DND-41 (cell line): ENCODE measurements at regions not wholly inside any gene's neighbourhood (a gene's known extent, or its start where the extent isn't known, plus 50 kb on each side); places are given as distances from the start of the nearest gene placed in this dataset.

Source experiments
- CTCF ChIP-seq: IDR thresholded peaks from 2 replicates; pipeline ENCODE4 v1.5.1; 2012; ENCODE audit warnings: borderline replicate concordance, low read length, moderate library complexity, mild to moderate bottlenecking; ENCODE audit not compliant: poor library complexity, severe bottlenecking; ENCODE audit errors: extremely low read depth
- EZH2 ChIP-seq: IDR thresholded peaks from 3 replicates; pipeline ENCODE4 v1.6.1; 2012; ENCODE audit warnings: borderline replicate concordance, low read depth, mild to moderate bottlenecking, moderate library complexity, low read length, inconsistent platforms; ENCODE audit not compliant: severe bottlenecking

GRCh38 chr5:174937201-174938123, 213.1 kb downstream of the MSX2 start:
- no peak for TF ChIP-seq CTCF
- no peak for TF ChIP-seq EZH2
